Left renal cortex interstitium (tissue), 4 donors: ENCODE measurements at regions not wholly inside any gene's neighbourhood (a gene's known extent, or its start where the extent isn't known, plus 50 kb on each side); places are given as distances from the start of the nearest gene placed in this dataset.

Experiments used
- DNase-seq, 4 donors: peaks; one replicate each; pipeline ENCODE4 v3.0.0-alpha.2; 2013; ENCODE audit warnings: low read depth in 4 of 4, low spot score in 2 of 4, missing footprints in 1 of 4

DNA sequence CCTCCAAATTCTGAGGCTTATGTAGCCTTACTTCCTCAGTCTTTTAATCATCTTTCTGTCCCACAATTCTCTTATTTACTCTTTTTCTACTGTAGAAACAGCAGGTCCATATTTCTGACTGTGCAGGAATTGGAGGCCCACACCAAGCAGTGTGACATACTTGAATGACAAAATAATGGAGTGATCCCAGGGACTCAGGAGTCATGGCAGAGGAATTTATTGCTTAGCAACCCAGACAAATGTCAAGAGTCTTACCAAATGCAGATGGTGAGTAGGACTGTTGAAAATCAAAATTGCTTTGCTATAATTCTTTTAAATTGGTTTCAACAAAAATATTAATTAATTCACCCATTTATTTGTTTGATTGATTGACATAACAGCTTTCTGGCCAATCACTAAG lies 59.9 kb downstream of the HTR1B start:
- DNase-seq = no peak

DNA sequence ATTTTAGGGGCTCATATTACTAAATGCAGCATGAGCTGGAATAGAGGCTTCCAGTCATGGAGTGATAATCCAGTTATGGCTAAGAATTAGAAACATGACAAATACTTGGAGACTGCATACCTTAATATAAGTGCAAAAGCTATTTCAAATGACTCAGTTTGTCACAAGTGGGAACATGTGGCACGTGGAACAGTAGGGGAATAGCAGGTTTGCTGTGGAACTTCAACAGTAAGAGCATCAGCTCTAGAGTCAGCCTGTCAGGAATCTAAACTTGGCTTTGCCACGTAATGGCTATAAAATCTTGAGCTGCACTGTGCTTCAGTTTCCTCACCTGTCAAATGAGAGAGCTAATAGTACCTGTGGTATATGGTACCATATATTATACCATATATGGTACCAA lies 62.1 kb downstream of the HTR1B start:
- no peak for DNase-seq

DNA sequence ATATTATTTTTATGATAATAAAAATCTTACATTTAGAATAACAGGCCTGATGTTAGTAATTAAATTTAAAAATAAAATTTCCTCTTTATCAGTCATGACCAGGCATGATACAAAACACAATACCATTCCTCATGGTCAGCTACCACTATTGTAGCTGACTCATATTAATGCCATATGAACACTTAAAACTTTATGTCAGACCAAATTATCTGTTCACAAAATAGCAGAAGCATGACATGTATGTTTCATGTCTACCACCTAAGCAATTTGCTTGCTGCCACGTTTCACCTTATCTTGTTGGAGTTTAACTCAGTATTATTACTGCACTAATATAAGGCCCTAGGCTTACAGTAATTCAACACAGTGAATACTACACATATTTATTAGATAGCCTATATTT lies 65.7 kb downstream of the HTR1B start:
- DNase-seq = no peak

DNA sequence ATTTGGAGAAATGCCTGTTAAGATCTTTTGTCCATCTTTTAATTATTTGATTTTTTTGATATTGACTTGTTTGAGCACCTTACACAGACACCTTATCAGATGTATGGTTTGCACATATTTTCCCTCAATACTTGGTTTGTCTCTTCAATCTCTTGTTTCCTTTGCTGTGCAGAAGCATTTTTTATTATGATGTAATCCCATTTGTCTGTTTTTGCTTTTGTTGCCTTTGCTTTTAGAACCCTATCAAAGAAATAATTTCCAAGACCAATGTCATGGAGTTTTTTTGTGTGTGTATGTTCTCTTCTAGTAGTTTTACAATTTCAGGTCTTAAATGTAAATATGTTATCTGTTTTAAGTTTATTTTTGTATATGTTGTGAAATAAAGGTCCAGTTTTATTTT lies 73.9 kb downstream of the HTR1B start:
- DNase-seq = no peak

DNA sequence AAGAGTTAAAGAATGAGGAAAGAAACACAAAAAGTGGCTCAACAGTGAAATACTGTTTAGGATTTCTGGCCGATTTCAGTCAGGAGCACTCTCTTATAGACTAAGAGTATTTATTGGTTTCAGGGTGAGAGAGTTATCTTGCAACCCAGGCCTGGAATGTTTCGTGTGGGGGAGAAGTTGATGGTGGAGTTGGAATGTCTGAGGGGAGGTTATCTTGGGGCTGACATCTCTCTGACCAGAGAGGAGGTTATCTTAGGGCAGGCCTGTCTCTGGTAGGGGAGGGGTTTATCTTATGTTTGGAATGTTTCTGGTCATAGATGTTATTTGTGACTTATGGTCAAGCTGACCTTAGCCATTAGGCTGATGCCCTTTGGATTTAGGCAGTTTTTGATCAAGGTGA lies 80.3 kb downstream of the HTR1B start:
- DNase-seq = no peak

DNA sequence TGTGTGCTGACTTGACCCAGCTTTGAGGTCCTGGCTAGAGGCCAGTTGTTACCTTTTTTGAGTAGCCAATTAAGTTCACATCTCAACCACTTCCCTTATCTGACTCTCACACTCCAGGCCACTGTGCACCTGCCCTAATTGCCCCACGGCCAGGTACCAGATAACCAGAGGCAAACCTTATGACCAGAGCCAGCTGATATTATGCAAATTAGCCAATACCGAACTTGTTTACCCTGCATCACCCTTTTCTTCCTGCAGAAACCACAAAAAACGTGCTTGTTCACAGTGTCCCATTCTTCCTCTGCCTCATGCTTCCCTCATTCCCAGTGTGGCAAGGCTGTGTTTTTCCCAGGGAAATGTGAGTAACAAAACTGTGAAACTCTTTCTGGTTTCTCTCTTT lies 89.3 kb downstream of the HTR1B start:
- no peak for DNase-seq

DNA sequence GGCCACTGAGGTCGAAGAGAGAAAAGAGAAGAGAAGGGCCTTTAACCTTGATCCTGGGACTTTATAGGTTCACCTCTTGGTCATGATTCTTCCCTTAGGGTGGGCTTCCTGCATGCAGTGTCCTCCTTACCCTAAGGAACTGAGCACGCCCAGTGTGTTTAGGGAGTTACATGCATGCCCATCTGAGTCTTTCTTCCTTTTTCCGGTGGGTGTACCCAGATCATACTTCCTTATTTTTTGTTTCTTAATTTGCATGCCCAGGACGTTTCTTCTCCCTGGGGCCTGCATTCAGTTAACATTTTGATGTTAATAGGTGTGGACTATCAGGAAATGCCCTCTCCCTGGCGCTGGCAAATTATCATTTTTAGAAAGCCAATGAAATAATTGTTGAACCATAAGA lies 91.5 kb downstream of the HTR1B start:
- DNase-seq = no peak

DNA sequence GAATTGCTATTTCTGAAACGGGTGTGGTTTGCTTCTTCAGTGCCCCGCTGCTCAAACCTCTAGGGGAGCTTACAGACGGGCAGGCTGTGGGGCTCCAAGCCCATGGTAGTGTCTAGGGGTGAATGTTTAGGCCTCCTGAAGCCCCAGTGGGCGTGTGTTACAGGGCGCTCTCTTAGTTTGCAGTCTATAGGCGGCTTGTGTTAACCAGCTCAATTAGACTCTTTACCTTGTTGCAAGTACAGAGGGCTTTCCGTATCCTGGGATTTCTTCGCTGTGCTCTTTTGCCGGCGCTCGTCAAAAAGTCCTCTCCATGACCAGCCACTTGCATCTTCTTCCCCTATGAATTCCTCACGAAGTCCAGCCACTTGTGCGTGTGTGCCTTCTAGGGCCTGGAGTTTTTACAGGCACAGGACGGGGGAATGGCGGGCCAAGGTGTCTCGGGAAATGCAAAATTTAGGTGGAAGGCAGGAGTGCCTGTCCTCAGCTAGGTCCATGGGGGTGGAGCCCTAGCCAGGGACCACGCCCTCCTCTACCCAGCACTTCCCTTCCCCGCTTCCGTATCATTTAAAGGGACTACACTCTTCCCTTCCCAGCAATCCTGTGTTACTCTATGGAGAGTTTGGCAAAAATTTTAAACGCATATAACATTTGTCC lies 94.5 kb downstream of the HTR1B start:
- DNase-seq = no peak

DNA sequence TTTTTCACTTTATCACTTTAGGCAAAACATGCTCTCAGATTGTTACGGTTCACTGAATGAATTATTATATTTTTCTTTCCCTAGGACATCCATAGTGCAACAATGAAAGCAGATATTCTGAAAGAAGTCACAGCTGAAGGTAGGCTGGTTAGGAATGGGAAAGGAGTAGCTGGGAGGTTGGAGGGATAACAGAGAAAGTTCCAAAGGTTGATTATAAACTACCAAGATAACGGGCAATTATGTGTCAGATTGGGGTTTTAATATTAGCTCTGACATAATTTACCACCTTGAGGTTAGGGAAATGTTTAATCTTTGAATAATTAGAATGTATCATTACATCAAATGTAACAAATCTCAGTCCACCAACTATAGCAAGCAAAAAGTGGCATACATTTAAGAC lies 96.5 kb downstream of the HTR1B start:
- no peak for DNase-seq

DNA sequence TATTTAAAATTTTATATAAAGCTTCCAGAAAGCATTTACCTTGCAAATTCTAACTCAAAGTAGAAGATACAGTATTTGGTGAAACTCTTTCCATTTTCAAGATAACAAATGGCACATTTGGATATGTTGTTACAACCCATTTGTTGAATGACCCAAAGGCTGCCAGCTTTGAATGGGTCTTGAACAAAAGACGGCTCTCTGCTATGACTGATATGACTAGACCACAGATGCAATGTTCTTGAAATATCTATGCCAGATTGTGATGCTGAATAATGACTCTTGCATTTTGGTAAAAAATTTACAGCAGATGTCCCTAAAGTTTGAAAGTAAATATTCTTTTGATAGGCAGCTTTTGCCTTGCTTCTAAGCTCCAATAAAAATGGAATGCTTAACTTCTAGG lies 99.6 kb downstream of the HTR1B start:
- no peak for DNase-seq

DNA sequence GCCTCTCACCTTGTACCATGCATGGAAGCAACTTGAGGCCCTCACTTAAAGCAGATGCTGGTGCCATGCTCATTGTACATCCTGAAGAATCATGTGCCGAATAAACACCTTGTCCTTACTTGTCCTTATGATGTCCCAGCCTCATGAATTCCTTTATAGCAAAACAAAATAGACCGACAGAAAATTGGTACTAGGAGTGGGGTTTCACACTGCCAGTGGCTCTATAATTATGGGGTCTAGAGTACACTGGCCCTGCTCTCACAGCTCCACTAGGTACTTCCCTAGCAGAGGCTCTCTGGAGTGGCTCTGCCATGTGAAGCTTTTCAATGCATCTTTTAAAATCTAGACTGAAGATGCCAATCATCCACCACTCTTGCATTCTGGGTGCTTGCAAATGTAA lies 101.2 kb downstream of the HTR1B start:
- DNase-seq = no peak

DNA sequence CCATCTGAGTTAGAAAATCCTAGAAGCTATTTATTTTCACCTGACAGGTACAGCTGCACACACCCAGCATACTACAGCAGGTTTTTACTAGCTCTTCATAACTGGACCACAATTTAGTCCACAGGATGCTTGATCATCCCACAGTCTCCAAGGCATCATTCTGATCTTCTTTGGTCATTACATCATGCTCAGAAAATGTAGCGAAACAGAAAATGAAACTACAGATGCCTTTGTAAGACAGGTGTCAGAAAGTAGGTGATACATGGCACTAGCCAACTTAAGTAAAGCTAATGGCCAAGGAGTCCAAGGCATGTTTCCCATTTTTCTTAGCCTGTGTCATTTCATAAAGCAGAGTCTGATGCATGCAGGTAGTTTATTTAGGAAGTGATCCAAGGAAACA lies 102.3 kb downstream of the HTR1B start:
- no peak for DNase-seq

DNA sequence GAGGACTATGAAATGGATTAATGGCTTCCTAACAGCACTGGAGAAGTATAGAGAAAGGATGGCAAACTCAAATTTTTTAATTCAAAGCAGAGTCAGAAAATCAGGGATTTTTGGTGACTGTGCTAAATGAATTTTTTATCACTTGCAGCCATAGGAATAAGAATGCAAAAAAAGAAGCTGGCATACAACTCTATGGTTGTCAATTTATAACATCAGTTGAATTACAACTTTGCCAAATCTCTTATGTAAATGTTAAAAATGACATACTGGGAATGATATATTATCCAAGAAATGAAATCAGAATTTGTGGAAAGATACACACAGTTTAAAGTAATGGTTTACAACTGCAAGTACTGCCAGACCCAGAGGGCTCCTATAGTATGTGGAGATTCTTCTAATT lies 106.5 kb downstream of the HTR1B start:
- no peak for DNase-seq

DNA sequence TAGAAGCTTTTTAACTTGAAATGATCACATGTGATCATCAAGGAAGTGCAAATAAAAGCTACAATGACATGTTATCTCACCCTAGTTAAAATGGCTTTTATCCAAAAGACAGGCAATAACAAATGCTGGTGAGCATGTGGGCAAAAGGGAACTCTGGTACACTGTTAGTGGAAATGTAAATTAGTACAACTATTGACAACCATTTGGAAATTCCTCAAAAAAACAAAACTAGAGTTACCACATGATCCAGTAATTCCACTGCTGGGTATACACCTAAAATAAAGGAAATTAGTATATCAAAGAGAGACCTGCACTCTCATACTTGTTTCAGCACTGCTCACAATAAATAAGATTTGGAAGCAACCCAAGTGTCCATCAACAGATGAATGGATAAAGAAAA lies 108.7 kb downstream of the HTR1B start:
- no peak for DNase-seq

DNA sequence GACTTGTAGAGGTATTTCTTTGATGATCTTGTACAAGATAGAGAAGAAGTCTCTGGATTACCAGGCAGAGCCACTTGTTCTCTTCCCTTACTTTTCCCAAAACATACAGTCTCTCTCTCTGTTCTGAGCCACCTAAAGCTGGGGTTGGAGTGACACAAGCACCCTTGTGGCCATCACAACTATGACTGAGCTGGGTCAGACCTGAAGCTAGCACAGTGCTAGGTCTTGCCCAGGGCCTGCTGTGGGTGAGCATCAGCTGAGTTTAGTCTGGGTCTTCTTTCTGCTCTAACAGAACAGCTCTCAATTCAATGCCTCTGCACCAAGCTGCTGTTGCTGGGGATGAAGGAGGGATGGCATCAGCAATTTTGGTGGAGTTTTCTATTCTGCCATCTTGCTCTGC lies 110.2 kb downstream of the HTR1B start:
- no peak for DNase-seq

DNA sequence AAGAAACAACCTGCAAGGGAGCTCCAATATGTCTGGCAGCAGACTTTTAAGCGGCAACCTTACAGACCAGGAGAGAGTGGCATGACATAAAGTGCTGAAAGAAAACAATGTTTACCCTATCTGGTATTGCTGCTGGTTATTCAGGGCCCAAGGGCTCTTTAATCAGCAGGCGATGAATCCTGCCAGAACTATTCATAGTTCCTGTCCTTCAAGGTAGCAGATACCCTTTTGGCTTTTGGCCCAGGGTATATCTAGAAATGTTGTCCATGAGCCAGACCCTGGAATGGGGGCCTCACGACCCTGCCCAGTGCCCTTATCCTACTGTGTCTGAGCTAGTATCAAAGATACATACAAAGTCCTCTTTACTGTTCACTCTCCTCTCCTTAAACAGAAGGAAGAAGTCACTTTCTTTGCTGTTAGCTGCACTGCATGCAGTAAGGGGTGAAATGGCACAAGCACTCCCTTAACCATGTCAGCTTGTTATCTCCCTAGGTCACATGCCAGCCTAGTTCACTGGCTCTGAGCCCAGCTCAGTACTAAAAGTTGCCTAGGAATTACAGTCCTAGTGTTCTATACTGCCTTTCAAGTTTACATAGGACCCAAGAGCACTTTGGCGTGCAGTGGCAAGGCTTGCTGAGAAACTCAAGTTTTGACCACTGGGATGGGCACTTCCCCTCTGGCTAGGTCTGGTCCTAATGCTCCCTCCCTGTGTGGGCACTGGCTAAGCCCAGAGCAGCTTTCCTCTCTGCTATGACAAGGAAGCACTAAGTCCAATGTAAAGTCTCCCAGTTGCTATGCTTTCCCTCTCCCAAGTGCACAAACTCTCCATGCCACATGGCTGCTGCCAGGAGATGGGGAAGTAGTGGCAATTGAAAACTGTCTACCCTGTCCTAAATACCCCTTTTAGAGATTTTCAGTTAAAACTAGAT lies 122.0 kb downstream of the HTR1B start:
- no peak for DNase-seq

DNA sequence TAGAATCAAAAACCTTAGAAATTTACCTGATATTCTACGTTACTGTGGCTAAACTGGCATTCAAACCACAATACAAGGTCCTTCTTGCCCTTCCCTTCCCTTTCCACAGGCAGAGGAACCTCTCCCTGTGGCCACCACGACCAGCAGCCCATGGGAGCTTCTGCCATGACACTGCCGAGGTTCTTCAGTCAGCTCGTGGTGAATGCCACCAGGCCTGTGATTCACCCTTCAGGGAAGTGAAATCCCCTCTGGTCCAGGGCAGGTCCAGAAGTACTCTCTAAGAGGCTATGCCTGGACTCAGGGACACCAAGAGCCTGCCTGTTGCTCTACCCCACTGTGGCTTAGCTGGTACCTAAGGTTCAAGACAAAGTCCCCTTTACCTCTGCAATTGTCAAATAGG lies 123.0 kb downstream of the HTR1B start:
- no peak for DNase-seq

DNA sequence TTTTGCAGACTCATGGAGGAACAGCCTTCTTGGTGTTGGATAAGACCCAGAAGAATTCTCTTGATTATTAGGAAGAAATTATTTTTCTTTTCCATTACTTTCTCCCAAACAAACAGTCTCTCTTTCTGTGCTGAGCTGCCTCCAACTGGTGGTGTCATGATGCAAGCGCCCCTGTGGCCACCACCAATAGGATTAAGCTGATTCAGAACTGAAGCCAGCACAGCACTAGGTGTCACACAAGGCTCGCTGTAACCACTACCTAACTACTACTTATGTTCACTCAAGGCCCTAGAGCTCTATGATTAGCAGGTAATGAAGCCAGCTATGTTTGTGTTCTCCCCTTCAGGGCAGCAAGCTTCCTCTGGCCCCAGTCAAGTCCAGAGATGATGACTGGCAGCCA lies 123.4 kb downstream of the HTR1B start:
- DNase-seq = no peak

DNA sequence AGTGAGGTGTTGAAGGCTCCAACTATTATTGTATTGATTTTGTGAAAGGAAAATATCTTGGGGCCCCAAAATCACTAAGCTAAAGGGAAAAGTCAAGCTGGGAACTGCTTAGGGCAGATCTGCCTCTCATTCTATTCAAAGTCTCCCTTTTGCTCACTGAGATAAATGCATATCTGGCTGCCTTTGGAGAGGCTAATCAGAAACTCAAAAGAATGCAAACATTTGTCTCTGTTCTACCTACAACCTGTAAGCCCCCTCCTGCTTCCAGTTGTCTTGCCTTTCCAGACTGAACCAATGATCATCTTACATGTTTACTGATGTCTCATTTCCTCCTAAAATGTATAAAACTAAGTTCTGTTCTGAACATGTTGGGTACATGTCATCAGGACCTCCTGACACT lies 125.9 kb downstream of the HTR1B start:
- no peak for DNase-seq

DNA sequence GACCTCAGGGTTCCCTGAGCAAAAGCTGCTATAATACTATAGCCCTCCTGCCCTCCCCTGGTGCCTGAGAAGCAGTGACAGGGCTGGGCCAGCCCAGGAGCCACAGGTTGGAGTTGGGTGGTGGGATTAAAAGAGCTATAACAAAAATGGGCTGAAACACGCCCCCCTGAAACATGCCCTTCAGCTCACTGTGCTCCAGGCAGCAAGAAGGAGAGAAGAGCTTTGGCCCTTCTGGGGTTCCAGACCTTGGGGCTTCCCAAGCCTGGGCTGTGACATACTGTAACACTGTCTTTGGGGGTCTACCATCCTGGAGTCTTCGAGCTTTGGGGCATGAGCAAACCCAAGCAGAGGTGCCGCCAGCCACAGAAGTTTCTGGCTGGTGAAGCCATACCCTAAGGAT lies 129.2 kb downstream of the HTR1B start:
- no peak for DNase-seq

DNA sequence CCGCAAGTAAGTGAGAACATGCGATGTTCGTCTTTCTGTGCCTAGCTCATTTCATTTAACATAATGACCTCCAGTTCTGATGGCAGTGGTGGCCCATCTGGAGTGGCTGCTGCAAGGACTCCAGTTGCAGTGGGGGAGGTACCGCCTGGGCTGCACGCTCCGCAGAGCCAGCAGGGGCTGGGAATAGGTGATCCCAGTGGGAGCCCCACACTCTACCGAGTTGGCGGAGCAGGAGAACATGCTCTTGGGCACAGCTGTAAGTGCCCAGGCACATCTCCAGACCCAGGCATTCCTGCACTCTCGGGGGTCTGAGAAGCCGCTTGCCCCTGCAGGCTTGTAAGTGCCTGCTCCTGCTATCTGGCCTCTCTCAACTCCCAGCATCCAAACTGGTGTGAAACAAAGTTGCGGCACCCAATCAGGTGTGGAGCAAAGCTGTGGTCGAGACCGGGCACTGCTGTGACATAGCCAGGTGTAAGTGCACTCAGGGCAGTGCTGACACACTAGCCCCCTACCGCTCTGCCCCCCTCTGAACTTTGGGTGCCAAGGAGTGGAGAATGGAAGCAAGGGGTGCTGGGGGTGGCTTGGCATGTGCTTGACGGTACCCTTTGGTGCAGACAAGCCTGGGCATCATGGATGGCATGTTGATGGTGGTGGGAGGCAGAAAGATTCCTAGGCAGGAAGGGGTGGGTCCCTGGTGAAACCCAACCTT lies 130.2 kb downstream of the HTR1B start:
- DNase-seq = no peak

DNA sequence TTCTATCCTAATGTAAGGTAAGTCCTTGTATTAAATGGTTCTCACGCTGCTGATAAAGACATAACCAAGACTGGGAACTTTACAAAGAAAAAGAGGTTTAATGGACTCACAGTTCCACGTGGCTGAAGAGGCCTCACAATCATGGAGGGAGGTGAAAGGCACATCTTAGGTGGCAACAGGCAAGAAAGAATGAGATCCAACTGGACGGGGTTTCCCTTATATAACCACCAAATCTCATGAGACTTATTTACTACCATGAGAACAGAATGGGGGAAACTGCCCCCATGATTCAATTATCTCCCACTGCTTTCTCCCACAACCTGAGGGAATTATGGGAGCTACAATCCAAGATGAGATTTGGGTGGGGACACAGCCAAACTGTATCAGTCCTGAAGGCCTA lies 136.6 kb downstream of the HTR1B start:
- no peak for DNase-seq
